Tibial artery (tissue), 4 donors: ENCODE measurements at regions not wholly inside any gene's neighbourhood (a gene's known extent, or its start where the extent isn't known, plus 50 kb on each side); places are given as distances from the start of the nearest gene placed in this dataset.

Experiments used
- DNase-seq, 2 donors: peaks; one replicate each; pipeline ENCODE4 v3.0.0-alpha.2; 2019
- H3K27ac ChIP-seq, 2 donors: fragments of 200-600 bp; sonication (generic) in 1 of 2; 1 replicate in 1 of 2; 2 replicates in 1 of 2; pipeline ENCODE4 v1.5.1; 2018 to 2019; ENCODE audit warnings: mild to moderate bottlenecking in 1 of 2
- H3K27me3 ChIP-seq, 2 donors: fragments of 200-600 bp; sonication (generic) in 1 of 2; one replicate each; pipeline versions ENCODE4 v1.5.1 to v1.6.0; 2016 to 2019
- H3K36me3 ChIP-seq, 3 donors: fragments of 200-600 bp; sonication (generic) in 2 of 3; one replicate each; pipeline ENCODE4 v1.5.1; 2016 to 2019; ENCODE audit warnings: mild to moderate bottlenecking in 2 of 3
- H3K4me1 ChIP-seq, 4 donors: fragments of 200-600 bp; sonication (generic) in 2 of 4; 1 replicate in 3 of 4; 2 replicates in 1 of 4; pipeline ENCODE4 v1.5.1; 2016 to 2019
- H3K4me3 ChIP-seq, 2 donors: fragments of 200-600 bp; sonication (generic) in 1 of 2; 1 replicate in 1 of 2; 2 replicates in 1 of 2; pipeline ENCODE4 v1.5.1; 2018 to 2019; ENCODE audit warnings: mild to moderate bottlenecking in 2 of 2
- H3K9me3 ChIP-seq, 3 donors: fragments of 200-600 bp; sonication (generic) in 1 of 3; one replicate each; pipeline ENCODE4 v1.5.1; 2016 to 2019
- intact Hi-C: fragments of 100-400 bp; cut with DNase I; formaldehyde crosslinking; loops from one replicate; pipeline ENCODE4 v1.15.0; 2023; ENCODE audit warnings: low total_unique reads
- TF ChIP-seq, protein P1 (sequence below), 2 experiments: fragments of 200-600 bp in 1 of 2; fragments of 450-650 bp in 1 of 2; IDR thresholded peaks; one replicate each; pipeline ENCODE4 v1.5.1; 2017 to 2019; ENCODE audit warnings: antibody characterized with exemption in 2 of 2, mild to moderate bottlenecking in 1 of 2, moderate library complexity in 1 of 2

- no peaks in the 10 kb centered on the region for H3K9me3 ChIP-seq
- no peaks in the 10 kb centered on the region for H3K36me3 ChIP-seq
- H3K27ac ChIP-seq: no peak overlapping the region
- H3K4me3 ChIP-seq: no peak overlapping the region
- no peaks in the 10 kb centered on the region for H3K27me3 ChIP-seq
- TF ChIP-seq, protein P1, sequence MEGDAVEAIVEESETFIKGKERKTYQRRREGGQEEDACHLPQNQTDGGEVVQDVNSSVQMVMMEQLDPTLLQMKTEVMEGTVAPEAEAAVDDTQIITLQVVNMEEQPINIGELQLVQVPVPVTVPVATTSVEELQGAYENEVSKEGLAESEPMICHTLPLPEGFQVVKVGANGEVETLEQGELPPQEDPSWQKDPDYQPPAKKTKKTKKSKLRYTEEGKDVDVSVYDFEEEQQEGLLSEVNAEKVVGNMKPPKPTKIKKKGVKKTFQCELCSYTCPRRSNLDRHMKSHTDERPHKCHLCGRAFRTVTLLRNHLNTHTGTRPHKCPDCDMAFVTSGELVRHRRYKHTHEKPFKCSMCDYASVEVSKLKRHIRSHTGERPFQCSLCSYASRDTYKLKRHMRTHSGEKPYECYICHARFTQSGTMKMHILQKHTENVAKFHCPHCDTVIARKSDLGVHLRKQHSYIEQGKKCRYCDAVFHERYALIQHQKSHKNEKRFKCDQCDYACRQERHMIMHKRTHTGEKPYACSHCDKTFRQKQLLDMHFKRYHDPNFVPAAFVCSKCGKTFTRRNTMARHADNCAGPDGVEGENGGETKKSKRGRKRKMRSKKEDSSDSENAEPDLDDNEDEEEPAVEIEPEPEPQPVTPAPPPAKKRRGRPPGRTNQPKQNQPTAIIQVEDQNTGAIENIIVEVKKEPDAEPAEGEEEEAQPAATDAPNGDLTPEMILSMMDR (IDR thresholded peaks at IDR 0.05): no peak
- DNase-seq: no peak
- intact Hi-C loops: no loop called here
- no peaks in the 10 kb centered on the region for H3K4me1 ChIP-seq
Measured at GRCh38 chr3:27824312-27825200, 102.4 kb upstream of the EOMES start.

- no peaks in the 10 kb centered on the region for H3K4me1 ChIP-seq
- intact Hi-C loops: no loop called here
- no peak for DNase-seq
- no peaks in the 10 kb centered on the region for H3K36me3 ChIP-seq
- no peaks in the 10 kb centered on the region for H3K27me3 ChIP-seq
- no peak overlapping the region for H3K4me3 ChIP-seq
- TF ChIP-seq, protein P1 (IDR thresholded peaks at IDR 0.05): no peak
- no peaks in the 10 kb centered on the region for H3K9me3 ChIP-seq
- H3K27ac ChIP-seq: no peak overlapping the region
Measured at GRCh38 chr3:27826448-27826847, 104.3 kb upstream of the EOMES start.

DNA sequence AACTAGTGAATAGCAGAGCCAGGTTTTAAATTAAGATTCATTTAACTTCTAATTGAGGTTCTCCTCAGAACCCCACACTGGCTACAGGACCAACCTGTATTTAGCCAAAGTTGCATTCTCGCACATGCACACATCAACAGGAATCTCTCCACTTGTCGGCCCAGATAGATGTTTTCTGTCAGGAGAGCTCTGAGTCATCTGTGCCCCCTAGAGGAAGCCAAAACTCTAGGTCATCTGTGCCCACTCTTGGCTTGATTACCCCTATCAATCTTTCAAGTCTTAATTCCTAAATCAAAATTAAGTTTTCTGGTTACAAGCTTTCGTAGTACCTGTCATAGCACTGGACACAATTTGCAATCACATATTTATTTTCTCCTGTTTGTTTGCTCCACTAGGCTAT lies 104.9 kb upstream of the EOMES start:
- H3K36me3 ChIP-seq: no peaks in the 10 kb centered on the region
- TF ChIP-seq, protein P1 (IDR thresholded peaks at IDR 0.05): no peak
- H3K4me3 ChIP-seq: no peak overlapping the region
- no peaks in the 10 kb centered on the region for H3K27me3 ChIP-seq
- H3K9me3 ChIP-seq: no peaks in the 10 kb centered on the region
- intact Hi-C loops: no loop called here
- H3K4me1 ChIP-seq: no peaks in the 10 kb centered on the region
- no peak overlapping the region for H3K27ac ChIP-seq
- DNase-seq: no peak

DNA sequence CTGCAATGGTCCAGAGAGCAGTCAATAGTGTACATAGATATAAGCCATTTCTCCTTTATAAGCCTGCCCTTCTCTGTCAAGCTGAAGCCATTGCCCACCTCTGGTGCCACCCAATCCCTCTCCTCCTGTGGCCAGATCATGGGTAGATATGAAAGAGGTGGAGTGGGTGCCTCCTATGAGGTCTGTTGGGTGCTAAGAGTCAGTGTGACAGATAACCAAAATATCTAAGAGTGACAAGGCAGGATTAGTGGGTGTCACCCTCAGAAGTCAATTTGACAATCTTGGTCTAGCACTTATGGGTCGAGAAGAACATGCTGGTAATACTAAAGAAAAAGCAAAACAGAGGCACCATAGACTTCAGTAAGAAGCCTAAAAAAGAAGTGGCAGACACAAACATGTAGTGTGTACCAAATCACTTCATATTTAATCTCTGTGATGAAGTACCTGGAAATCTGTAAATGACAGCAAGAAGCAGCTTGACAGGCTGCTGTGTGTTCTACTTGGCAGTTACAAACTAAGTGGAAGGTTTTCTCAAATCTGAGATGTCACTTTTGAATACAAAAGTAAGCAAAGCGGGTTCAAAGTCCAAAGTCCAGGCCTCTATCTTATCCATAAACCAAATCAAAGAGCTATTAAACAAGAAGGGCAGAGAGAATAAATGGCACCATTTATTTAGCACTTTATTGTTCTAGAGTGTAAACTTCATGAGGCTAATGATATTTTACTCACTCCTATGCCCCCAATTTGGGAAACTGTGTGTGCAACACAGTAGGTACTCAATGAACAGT lies 118.9 kb upstream of the EOMES start:
- no peaks in the 10 kb centered on the region for H3K27me3 ChIP-seq
- no peak overlapping the region for H3K27ac ChIP-seq
- no peaks in the 10 kb centered on the region for H3K9me3 ChIP-seq
- no peak for DNase-seq
- H3K36me3 ChIP-seq: no peaks in the 10 kb centered on the region
- H3K4me3 ChIP-seq: no peak overlapping the region
- no peaks in the 10 kb centered on the region for H3K4me1 ChIP-seq
- intact Hi-C loops: no loop called here
- TF ChIP-seq, protein P1 (IDR thresholded peaks at IDR 0.05): no peak

GRCh38 chr3:27844052-27844675 lies 122.0 kb upstream of the EOMES start:
- no peak overlapping the region for H3K27ac ChIP-seq
- no peaks in the 10 kb centered on the region for H3K27me3 ChIP-seq
- no peaks in the 10 kb centered on the region for H3K4me1 ChIP-seq
- TF ChIP-seq, protein P1 (IDR thresholded peaks at IDR 0.05): no peak
- intact Hi-C loops: no loop called here
- H3K36me3 ChIP-seq: no peaks in the 10 kb centered on the region
- no peaks in the 10 kb centered on the region for H3K9me3 ChIP-seq
- no peak overlapping the region for H3K4me3 ChIP-seq
- DNase-seq: no peak
